GM23338 (cell line): ENCODE measurements at regions not wholly inside any gene's neighbourhood (a gene's known extent, or its start where the extent isn't known, plus 50 kb on each side); places are given as distances from the start of the nearest gene placed in this dataset.

Experiments used
- ATAC-seq: fragments of 200-7000 bp; cut with Tn5 transposase; 3 replicates; pipeline ENCODE4 v1.9.1; 2020
- DNase-seq: peaks from one replicate; pipeline ENCODE4 v3.0.0-alpha.2; 2015; ENCODE audit warnings: low spot score
- H2AFZ ChIP-seq: fragments of 200-600 bp; sonication (generic); 2 replicates; pipeline ENCODE4 v1.8.0; 2016; ENCODE audit warnings: antibody characterized with exemption, mild to moderate bottlenecking, moderate library complexity
- H3F3A ChIP-seq: fragments of 200-600 bp; sonication (generic); replicated peaks from 2 replicates; pipeline ENCODE4 v1.8.0; 2017; ENCODE audit warnings: antibody characterized with exemption, mixed run types, low read depth
- H3K27ac ChIP-seq: fragments of 200-600 bp; sonication (generic); 2 replicates; pipeline ENCODE4 v1.6.1; 2016; ENCODE audit warnings: low read depth
- H3K27me3 ChIP-seq: fragments of 200-600 bp; sonication (generic); 2 replicates; pipeline ENCODE4 v1.8.0; 2016; ENCODE audit warnings: mild to moderate bottlenecking, mixed run types, moderate library complexity; ENCODE audit not compliant: insufficient read depth
- H3K36me3 ChIP-seq: fragments of 200-600 bp; sonication (generic); 2 replicates; pipeline ENCODE4 v1.8.0; 2016; ENCODE audit warnings: mild to moderate bottlenecking; ENCODE audit not compliant: insufficient read depth
- H3K4me1 ChIP-seq: fragments of 200-600 bp; sonication (generic); 2 replicates; pipeline ENCODE4 v1.8.0; 2016; ENCODE audit warnings: mild to moderate bottlenecking, moderate library complexity; ENCODE audit not compliant: insufficient read depth
- H3K4me2 ChIP-seq: fragments of 200-600 bp; sonication (generic); 2 replicates; pipeline ENCODE4 v1.7.1; 2017; ENCODE audit warnings: mixed run types
- H3K4me3 ChIP-seq: fragments of 200-600 bp; sonication (generic); 2 replicates; pipeline ENCODE4 v1.6.1; 2016; ENCODE audit warnings: mixed run types
- H3K79me2 ChIP-seq: fragments of 200-600 bp; sonication (generic); replicated peaks from 2 replicates; pipeline ENCODE4 v1.8.0; 2017; ENCODE audit warnings: mild to moderate bottlenecking; ENCODE audit not compliant: insufficient read depth
- H3K9me2 ChIP-seq: fragments of 200-600 bp; sonication (generic); 2 replicates; pipeline ENCODE4 v1.8.0; 2017; ENCODE audit not compliant: insufficient read depth
- H4K20me1 ChIP-seq: fragments of 200-600 bp; sonication (generic); replicated peaks from 2 replicates; pipeline ENCODE4 v1.8.0; 2017; ENCODE audit warnings: mild to moderate bottlenecking; ENCODE audit not compliant: insufficient read depth
- H3K27ac Mint-ChIP-seq: 2 replicates; pipeline ENCODE4 v1.8.0; 2020; ENCODE audit warnings: inconsistent platforms, mild to moderate bottlenecking, moderate library complexity, mixed read lengths
- H3K27me3 Mint-ChIP-seq: 3 replicates; pipeline ENCODE4 v1.8.0; 2022; ENCODE audit warnings: low read depth, mild to moderate bottlenecking, moderate library complexity, mixed read lengths, inconsistent platforms; ENCODE audit not compliant: insufficient read depth, poor library complexity
- H3K36me3 Mint-ChIP-seq: 3 replicates; pipeline ENCODE4 v1.8.0; 2021; ENCODE audit warnings: low read depth, mild to moderate bottlenecking, inconsistent platforms, moderate library complexity, mixed read lengths
- H3K4me1 Mint-ChIP-seq: 3 replicates; pipeline ENCODE4 v1.8.0; 2020; ENCODE audit warnings: mild to moderate bottlenecking, inconsistent platforms, mixed read lengths
- H3K4me3 Mint-ChIP-seq: 3 replicates; pipeline ENCODE4 v1.8.0; 2021; ENCODE audit warnings: moderate library complexity, mild to moderate bottlenecking, inconsistent platforms, mixed read lengths
- H3K9me3 Mint-ChIP-seq: 3 replicates; pipeline ENCODE4 v1.8.0; 2020; ENCODE audit warnings: moderate library complexity, mild to moderate bottlenecking, inconsistent platforms, mixed read lengths
- CREB1 ChIP-seq: fragments of 250-450 bp; sonication (Bioruptor Pico); IDR thresholded peaks from 2 replicates; pipeline ENCODE4 v1.5.0; 2020; ENCODE audit warnings: low read depth, mild to moderate bottlenecking, moderate library complexity
- EZH2 ChIP-seq: fragments of 200-600 bp; sonication (generic); IDR thresholded peaks from one replicate; pipeline ENCODE4 v1.8.0; 2017; ENCODE audit warnings: antibody characterized with exemption, mild to moderate bottlenecking, low read depth; ENCODE audit not compliant: unreplicated experiment
- EZH2phosphoT487 ChIP-seq: fragments of 200-600 bp; sonication (generic); IDR thresholded peaks from one replicate; pipeline ENCODE4 v1.8.1; 2018; ENCODE audit warnings: antibody characterized with exemption; ENCODE audit not compliant: unreplicated experiment
- JUNB ChIP-seq: IDR thresholded peaks from one replicate; pipeline ENCODE4 v1.6.1; 2016; ENCODE audit warnings: antibody characterized with exemption; ENCODE audit not compliant: unreplicated experiment
- NANOG ChIP-seq: IDR thresholded peaks from 2 replicates; pipeline ENCODE4 v1.6.1; 2016; ENCODE audit warnings: antibody characterized with exemption, borderline replicate concordance
- POLR2AphosphoS5 ChIP-seq: IDR thresholded peaks from 2 replicates; pipeline ENCODE4 v1.6.1; 2016; ENCODE audit warnings: antibody characterized with exemption, low read depth
- STAT1 ChIP-seq: IDR thresholded peaks from one replicate; pipeline ENCODE4 v1.6.1; 2016; ENCODE audit warnings: antibody characterized with exemption; ENCODE audit not compliant: unreplicated experiment
- ZNF114 ChIP-seq: fragments of 250-450 bp; sonication (Bioruptor Pico); IDR thresholded peaks from 2 replicates; pipeline ENCODE4 v1.5.0; 2020; ENCODE audit warnings: mild to moderate bottlenecking, moderate library complexity
- ZNF331 ChIP-seq: fragments of 250-450 bp; sonication (Bioruptor Pico); IDR thresholded peaks from 2 replicates; pipeline ENCODE4 v1.5.0; 2020; ENCODE audit warnings: low read depth, mild to moderate bottlenecking, moderate library complexity
- TF ChIP-seq, protein P1 (sequence below): IDR thresholded peaks from 2 replicates; pipeline ENCODE4 v1.6.1; 2016; ENCODE audit warnings: antibody characterized with exemption
- TF ChIP-seq, protein P2 (sequence below): fragments of 250-450 bp; sonication (Bioruptor Pico); IDR thresholded peaks from 2 replicates; pipeline ENCODE4 v1.5.0; 2020; ENCODE audit warnings: mild to moderate bottlenecking, moderate library complexity
- TF ChIP-seq, protein P3 (sequence below), 2 experiments: fragments of 200-600 bp in 1 of 2; sonication (generic) in 1 of 2; conservative IDR thresholded peaks; 2 replicates each; pipeline versions ENCODE4 v1.5.1 to v1.6.1; 2016 to 2017; ENCODE audit warnings: antibody characterized with exemption in 2 of 2, low read depth in 2 of 2, mild to moderate bottlenecking in 2 of 2, moderate library complexity in 1 of 2
- TF ChIP-seq, protein P4 (sequence below): IDR thresholded peaks from one replicate; pipeline ENCODE4 v1.6.1; 2018; ENCODE audit warnings: antibody characterized with exemption; ENCODE audit not compliant: unreplicated experiment

DNA sequence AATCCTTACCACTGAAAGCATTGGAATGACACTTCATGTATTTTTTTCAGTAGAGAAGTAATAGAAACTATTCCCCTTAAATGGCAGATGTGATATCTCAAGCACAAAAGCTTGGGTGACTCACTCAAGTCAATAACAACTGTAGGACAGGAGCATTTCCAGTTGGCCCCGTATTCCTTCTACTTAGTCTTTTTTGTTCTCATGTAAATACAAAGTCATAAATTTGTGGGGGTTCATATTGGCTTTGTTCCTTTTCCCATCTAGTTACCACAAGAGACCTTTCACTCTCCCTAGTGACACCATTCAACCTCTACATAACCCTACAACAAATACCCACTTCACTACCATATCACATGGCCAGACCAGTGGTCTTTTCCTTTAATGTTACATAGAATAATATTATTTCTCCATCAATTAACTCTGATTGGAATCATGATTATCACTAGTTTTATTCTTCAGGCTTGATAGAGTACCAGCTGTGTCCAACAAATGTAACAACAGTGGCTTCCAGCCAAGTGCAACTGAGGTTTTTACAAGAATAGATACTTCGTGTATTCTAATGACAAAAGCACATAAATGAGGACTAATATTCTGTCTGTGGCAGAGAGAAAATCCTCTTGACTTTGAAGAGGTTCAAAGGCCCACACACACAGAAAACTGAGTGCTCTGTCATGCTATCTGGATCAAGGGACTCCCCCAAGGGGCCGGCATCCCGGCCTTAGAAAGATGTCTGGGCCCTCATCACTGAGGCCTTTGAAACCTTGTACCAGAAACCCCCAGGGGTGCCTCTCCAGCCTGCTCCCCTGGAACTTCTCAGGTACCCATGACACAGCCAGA is 94.0 kb upstream of the THBS1 start:
- no peaks in the 10 kb centered on the region for H3F3A ChIP-seq
- ATAC-seq: no peak
- Mint-ChIP-seq H3K4me1 (peaks cover 4% of the 10 kb centered on the region; the same call in 2 of the 3 replicates), H3K9me3 (no peaks in the 10 kb centered on the region), H3K4me3 (no peak overlapping the region), H3K27me3 (no peaks in the 10 kb centered on the region), H3K27ac (no peak overlapping the region), H3K36me3 (no peaks in the 10 kb centered on the region)
- no peak overlapping the region for H2AFZ ChIP-seq
- TF ChIP-seq NANOG: no peak
- TF ChIP-seq, protein P1, sequence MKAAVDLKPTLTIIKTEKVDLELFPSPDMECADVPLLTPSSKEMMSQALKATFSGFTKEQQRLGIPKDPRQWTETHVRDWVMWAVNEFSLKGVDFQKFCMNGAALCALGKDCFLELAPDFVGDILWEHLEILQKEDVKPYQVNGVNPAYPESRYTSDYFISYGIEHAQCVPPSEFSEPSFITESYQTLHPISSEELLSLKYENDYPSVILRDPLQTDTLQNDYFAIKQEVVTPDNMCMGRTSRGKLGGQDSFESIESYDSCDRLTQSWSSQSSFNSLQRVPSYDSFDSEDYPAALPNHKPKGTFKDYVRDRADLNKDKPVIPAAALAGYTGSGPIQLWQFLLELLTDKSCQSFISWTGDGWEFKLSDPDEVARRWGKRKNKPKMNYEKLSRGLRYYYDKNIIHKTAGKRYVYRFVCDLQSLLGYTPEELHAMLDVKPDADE: no peak
- TF ChIP-seq EZH2phosphoT487: no peak
- TF ChIP-seq, protein P2, sequence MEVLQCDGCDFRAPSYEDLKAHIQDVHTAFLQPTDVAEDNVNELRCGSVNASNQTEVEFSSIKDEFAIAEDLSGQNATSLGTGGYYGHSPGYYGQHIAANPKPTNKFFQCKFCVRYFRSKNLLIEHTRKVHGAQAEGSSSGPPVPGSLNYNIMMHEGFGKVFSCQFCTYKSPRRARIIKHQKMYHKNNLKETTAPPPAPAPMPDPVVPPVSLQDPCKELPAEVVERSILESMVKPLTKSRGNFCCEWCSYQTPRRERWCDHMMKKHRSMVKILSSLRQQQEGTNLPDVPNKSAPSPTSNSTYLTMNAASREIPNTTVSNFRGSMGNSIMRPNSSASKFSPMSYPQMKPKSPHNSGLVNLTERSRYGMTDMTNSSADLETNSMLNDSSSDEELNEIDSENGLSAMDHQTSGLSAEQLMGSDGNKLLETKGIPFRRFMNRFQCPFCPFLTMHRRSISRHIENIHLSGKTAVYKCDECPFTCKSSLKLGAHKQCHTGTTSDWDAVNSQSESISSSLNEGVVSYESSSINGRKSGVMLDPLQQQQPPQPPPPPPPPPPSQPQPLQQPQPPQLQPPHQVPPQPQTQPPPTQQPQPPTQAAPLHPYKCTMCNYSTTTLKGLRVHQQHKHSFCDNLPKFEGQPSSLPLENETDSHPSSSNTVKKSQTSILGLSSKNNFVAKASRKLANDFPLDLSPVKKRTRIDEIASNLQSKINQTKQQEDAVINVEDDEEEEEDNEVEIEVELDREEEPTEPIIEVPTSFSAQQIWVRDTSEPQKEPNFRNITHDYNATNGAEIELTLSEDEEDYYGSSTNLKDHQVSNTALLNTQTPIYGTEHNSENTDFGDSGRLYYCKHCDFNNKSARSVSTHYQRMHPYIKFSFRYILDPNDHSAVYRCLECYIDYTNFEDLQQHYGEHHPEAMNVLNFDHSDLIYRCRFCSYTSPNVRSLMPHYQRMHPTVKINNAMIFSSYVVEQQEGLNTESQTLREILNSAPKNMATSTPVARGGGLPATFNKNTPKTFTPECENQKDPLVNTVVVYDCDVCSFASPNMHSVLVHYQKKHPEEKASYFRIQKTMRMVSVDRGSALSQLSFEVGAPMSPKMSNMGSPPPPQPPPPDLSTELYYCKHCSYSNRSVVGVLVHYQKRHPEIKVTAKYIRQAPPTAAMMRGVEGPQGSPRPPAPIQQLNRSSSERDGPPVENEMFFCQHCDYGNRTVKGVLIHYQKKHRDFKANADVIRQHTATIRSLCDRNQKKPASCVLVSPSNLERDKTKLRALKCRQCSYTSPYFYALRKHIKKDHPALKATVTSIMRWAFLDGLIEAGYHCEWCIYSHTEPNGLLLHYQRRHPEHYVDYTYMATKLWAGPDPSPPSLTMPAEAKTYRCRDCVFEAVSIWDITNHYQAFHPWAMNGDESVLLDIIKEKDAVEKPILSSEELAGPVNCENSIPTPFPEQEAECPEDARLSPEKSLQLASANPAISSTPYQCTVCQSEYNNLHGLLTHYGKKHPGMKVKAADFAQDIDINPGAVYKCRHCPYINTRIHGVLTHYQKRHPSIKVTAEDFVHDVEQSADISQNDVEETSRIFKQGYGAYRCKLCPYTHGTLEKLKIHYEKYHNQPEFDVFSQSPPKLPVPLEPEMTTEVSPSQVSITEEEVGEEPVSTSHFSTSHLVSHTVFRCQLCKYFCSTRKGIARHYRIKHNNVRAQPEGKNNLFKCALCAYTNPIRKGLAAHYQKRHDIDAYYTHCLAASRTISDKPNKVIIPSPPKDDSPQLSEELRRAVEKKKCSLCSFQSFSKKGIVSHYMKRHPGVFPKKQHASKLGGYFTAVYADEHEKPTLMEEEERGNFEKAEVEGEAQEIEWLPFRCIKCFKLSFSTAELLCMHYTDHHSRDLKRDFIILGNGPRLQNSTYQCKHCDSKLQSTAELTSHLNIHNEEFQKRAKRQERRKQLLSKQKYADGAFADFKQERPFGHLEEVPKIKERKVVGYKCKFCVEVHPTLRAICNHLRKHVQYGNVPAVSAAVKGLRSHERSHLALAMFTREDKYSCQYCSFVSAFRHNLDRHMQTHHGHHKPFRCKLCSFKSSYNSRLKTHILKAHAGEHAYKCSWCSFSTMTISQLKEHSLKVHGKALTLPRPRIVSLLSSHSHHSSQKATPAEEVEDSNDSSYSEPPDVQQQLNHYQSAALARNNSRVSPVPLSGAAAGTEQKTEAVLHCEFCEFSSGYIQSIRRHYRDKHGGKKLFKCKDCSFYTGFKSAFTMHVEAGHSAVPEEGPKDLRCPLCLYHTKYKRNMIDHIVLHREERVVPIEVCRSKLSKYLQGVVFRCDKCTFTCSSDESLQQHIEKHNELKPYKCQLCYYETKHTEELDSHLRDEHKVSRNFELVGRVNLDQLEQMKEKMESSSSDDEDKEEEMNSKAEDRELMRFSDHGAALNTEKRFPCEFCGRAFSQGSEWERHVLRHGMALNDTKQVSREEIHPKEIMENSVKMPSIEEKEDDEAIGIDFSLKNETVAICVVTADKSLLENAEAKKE (CRISPR knock-in tag): no peak
- TF ChIP-seq ZNF114 (CRISPR knock-in tag): no peak
- no peak for TF ChIP-seq CREB1 (CRISPR knock-in tag)
- no peak for TF ChIP-seq JUNB
- TF ChIP-seq, protein P3, sequence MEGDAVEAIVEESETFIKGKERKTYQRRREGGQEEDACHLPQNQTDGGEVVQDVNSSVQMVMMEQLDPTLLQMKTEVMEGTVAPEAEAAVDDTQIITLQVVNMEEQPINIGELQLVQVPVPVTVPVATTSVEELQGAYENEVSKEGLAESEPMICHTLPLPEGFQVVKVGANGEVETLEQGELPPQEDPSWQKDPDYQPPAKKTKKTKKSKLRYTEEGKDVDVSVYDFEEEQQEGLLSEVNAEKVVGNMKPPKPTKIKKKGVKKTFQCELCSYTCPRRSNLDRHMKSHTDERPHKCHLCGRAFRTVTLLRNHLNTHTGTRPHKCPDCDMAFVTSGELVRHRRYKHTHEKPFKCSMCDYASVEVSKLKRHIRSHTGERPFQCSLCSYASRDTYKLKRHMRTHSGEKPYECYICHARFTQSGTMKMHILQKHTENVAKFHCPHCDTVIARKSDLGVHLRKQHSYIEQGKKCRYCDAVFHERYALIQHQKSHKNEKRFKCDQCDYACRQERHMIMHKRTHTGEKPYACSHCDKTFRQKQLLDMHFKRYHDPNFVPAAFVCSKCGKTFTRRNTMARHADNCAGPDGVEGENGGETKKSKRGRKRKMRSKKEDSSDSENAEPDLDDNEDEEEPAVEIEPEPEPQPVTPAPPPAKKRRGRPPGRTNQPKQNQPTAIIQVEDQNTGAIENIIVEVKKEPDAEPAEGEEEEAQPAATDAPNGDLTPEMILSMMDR (conservative IDR thresholded peaks at IDR 0.05; ENCODE audit: low read depth in 2 of 2): no peak
- no peak for TF ChIP-seq STAT1
- no peak for TF ChIP-seq ZNF331
- no peak for TF ChIP-seq EZH2
- TF ChIP-seq, protein P4, sequence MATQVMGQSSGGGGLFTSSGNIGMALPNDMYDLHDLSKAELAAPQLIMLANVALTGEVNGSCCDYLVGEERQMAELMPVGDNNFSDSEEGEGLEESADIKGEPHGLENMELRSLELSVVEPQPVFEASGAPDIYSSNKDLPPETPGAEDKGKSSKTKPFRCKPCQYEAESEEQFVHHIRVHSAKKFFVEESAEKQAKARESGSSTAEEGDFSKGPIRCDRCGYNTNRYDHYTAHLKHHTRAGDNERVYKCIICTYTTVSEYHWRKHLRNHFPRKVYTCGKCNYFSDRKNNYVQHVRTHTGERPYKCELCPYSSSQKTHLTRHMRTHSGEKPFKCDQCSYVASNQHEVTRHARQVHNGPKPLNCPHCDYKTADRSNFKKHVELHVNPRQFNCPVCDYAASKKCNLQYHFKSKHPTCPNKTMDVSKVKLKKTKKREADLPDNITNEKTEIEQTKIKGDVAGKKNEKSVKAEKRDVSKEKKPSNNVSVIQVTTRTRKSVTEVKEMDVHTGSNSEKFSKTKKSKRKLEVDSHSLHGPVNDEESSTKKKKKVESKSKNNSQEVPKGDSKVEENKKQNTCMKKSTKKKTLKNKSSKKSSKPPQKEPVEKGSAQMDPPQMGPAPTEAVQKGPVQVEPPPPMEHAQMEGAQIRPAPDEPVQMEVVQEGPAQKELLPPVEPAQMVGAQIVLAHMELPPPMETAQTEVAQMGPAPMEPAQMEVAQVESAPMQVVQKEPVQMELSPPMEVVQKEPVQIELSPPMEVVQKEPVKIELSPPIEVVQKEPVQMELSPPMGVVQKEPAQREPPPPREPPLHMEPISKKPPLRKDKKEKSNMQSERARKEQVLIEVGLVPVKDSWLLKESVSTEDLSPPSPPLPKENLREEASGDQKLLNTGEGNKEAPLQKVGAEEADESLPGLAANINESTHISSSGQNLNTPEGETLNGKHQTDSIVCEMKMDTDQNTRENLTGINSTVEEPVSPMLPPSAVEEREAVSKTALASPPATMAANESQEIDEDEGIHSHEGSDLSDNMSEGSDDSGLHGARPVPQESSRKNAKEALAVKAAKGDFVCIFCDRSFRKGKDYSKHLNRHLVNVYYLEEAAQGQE: no peak
- TF ChIP-seq POLR2AphosphoS5: no peak
- no peaks in the 10 kb centered on the region for H3K79me2 ChIP-seq
- H3K27me3 ChIP-seq: no peaks in the 10 kb centered on the region
- H3K4me3 ChIP-seq: no peak overlapping the region
- H3K36me3 ChIP-seq: no peaks in the 10 kb centered on the region
- no peak overlapping the region for H3K27ac ChIP-seq
- no peaks in the 10 kb centered on the region for H4K20me1 ChIP-seq
- H3K4me1 ChIP-seq: peaks cover 4% of the 10 kb centered on the region; the same call in 1 of the 2 replicates
- peaks cover 5% of the 10 kb centered on the region; the same call in 1 of the 2 replicates for H3K9me2 ChIP-seq
- no peak overlapping the region for H3K4me2 ChIP-seq
- no peak for DNase-seq
